ENCODE measurements at regions not wholly inside any gene's neighbourhood (a gene's known extent, or its start where the extent isn't known, plus 50 kb on each side); places are given as distances from the start of the nearest gene placed in this dataset.

DNA sequence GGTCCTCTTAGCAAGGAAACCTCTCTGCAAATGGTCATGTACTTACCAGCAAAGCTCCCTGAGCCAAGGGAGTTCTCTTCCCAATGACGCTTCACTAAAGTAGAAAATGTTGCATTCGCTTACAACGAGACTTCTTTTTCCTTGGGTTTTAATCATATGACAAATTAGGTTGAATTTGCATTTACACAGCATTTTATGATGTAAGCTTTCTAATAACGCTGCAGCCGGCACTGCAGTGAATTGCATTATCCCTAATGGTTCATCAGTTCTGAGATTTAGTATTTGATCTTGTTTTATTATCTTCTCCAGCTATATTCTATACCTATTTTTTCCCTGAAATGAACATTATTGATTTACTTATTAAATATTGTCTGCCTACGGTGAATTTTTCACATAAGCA is 339.3 kb upstream of the PFKP start:
- DNase-seq (ENCODE audit: low spot score): no peak

- no peak for DNase-seq (ENCODE audit: low spot score)
These were observed 350.8 kb upstream of the PFKP start for GRCh38 chr10:2716596-2716995.

- DNase-seq (ENCODE audit: low spot score): no peak
These were observed 352.8 kb upstream of the PFKP start for GRCh38 chr10:2714597-2714996.

GRCh38 chr10:2703953-2704352 is 363.4 kb upstream of the PFKP start:
- DNase-seq (ENCODE audit: low spot score): no peak

DNA sequence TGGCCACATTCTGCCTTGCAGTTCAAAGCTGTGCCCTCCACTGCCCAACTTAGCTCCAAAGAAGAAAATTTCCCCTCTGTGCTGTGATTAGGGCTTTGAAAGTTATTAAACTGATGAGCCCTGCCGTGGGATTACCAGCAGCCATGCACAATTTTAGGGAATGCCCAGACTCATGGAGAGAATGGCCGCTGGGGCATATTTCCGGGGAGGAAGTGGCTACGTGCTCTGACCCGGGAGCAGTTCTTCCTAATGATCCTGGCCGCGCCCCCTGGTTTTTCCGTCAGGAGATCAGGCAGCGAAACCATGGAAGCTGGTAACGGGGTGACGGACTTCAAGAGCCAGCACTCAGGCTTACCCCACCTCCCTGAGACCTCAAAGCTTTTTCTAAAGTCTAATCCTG is 365.5 kb upstream of the PFKP start:
- no peak for DNase-seq (ENCODE audit: low spot score)

GRCh38 chr10:2700626-2701305 is 366.6 kb upstream of the PFKP start:
- no peak for DNase-seq (ENCODE audit: low spot score)

DNA sequence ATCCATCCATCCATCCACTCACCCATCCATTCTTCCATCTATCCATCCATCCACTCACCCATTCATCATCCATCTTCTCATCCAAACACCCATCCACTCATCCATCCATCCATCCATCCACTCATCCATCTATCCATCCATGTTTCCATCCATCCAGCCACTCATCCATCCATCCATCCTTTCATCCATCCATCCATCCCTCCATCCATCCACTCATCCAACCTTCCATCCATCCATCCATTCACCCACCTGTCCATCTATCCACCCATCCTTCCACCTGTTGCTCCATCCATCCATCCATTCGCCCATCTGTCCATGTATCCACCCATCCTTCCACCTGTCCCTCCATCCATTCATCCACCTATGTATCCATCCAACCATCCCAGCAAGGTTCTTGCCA is 378.4 kb upstream of the PFKP start:
- no peak for DNase-seq (ENCODE audit: low spot score)

GRCh38 chr10:2686691-2687090 is 380.7 kb upstream of the PFKP start:
- DNase-seq (ENCODE audit: low spot score): no peak

DNA sequence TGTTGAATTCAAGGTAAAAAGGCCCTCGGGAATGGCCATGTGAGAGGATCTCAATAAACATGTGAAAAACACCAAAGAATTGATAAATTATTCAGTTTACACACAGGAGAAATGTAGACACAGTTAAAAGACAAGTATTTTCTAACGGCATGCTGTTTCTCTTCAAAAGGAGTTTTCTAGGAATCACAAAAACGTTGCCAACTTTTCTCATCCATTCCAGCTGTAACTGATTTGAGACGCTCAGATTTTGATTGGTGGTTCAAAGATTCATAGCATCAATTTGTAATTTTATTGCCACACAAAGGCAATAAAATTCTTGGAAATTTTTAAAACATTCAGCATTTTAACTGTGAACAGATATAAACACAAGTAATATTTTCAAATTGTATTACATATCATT is 384.9 kb upstream of the PFKP start:
- DNase-seq (ENCODE audit: low spot score): no peak

- no peak for DNase-seq (ENCODE audit: low spot score)
These were observed 385.5 kb upstream of the PFKP start for GRCh38 chr10:2681891-2682290.

DNA sequence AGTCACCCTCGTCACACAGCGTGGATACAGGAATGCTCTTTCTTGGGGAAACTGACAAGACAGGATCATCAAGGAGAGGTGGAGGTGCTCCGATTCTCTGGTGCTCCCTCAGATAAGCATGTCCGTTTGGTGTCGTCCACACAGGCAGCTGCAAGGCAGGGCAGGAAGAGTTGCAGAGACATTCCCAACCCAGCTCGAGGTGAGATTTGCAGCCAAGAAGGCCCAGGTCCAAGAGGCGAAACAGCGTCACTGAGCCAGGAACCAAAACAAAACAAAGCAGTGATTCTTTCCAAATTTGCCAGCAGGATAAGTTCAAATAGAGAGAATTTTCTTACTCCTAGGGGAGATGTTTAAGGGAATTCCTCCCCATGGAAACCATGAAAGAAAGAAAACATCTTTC is 386.5 kb upstream of the PFKP start:
- no peak for DNase-seq (ENCODE audit: low spot score)

DNA sequence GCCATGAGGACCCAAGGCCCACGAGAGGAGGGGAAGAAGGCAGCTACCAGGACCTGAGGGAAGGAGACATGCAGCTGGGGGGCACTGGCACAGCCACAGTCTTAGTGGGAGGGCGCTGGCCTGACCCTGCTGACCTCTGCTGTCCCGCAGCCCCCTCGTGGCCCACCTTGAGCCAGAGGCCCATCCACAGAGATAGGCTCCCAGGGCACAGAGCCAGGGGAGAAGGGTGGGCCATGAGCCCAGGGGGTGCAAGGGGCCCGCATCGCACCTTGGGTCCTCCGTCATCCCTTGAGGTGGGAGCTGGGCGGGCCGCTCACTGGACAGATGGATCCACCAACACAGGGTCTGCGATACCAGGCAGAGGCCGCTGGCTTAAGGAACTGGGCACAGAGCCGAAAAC is 387.7 kb upstream of the PFKP start:
- DNase-seq (ENCODE audit: low spot score): no peak

DNA sequence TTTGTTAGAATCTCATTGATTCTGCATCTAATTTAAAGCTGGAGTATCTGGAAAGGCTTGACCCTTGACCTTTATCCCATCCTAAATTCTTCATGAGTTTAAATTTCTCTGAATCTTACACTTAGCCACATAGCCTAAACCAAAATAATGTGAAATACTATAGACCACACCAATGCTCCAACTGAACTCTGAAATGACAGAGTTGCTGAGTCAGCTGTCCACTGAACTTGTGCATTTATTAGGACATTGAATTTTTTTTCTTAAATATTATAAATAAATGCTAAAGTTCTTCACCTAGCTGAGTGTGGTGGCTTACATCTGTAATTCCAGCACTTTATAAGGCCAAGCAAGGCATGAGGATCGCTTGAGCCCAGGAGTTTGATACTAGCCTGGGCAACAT is 390.9 kb upstream of the PFKP start:
- no peak for DNase-seq (ENCODE audit: low spot score)

GRCh38 chr10:2674451-2674850 is 392.9 kb upstream of the PFKP start:
- DNase-seq (ENCODE audit: low spot score): no peak

- DNase-seq (ENCODE audit: low spot score): no peak
These were observed 396.5 kb upstream of the PFKP start for GRCh38 chr10:2670864-2671263.

- no peak for DNase-seq (ENCODE audit: low spot score)
These were observed 401.6 kb upstream of the PFKP start for GRCh38 chr10:2665772-2666171.

DNA sequence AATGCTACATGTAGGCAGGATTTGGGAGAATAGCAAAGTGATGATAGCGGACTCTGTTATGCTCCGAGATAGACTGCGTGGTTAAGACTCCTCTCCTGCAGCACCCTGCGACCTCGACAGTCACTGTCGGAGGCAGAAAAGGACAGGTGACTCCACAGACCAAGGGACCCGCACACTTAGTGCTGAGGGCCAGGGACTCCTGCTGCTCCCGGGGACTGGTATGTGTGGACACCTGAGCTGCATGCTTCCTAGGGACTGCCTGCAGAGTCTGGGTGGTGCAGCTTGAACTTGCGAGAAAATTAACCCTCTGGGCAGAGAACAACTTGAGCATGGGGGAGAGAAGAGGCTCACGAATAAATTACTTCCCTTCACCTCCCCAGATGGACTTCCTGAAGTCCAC is 407.1 kb upstream of the PFKP start:
- no peak for DNase-seq (ENCODE audit: low spot score)

- DNase-seq (ENCODE audit: low spot score): no peak
These were observed 407.6 kb upstream of the PFKP start for GRCh38 chr10:2659660-2660209.

DNA sequence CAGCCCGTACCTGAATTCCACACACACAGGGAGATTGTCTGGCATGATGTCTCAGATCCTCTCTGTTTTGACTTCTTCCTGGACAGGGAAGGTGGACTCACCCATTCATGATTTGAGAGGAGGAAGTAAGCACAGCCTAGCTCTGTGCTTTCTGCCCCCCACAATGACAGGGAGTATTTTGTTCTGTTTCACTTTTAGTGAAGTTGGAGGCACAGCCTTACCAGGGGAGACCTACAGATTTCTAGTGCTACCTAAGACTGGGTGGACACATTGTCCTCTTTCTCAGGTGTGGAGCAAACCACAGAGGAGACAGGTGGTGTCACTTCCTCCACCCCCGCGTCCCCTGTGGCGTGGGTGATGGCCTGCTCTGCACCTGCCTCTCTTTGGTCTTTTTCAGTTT is 408.6 kb upstream of the PFKP start:
- no peak for DNase-seq (ENCODE audit: low spot score)

DNA sequence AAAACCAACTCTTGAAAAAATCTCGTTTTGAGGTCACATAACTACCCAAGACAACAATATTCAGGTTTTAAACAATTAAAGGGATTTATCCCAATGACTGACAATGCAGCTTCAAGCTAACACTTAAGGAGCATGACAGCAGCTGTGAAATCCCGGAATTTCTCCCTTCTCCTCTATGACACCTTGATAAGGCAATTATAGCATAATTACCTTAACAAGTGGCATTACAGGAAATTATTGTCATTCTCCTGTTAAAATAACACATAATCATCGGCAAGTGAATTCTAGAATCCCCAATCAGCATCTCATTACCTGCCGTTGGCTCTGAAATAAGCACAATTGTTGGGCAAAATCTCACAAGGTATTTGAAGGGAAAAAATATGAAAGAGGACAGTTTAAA is 417.0 kb upstream of the PFKP start:
- no peak for DNase-seq (ENCODE audit: low spot score)

GRCh38 chr10:2641028-2641427 is 426.3 kb upstream of the PFKP start:
- DNase-seq (ENCODE audit: low spot score): no peak

DNA sequence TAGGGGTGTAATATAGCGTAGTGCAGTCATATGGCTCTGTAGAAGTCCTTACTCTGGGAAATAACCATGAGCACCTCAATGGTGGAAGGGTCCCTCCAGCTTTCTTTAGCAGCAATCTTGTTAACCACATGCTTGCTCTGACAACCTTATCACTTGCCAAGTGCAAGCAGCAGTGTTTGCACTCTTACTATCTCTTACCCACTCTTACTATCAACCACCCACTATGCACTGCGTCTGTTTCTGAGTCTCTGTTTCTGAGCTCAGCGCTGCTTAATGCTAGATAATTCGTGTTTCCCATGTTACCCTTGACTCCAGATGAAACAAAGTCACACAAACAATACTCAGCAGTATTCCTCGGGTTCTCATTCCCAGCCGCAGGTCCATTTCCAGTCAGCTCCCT is 433.7 kb upstream of the PFKP start:
- no peak for DNase-seq (ENCODE audit: low spot score)

GRCh38 chr10:2631557-2632205 is 435.7 kb upstream of the PFKP start:
- DNase-seq (ENCODE audit: low spot score): no peak

DNA sequence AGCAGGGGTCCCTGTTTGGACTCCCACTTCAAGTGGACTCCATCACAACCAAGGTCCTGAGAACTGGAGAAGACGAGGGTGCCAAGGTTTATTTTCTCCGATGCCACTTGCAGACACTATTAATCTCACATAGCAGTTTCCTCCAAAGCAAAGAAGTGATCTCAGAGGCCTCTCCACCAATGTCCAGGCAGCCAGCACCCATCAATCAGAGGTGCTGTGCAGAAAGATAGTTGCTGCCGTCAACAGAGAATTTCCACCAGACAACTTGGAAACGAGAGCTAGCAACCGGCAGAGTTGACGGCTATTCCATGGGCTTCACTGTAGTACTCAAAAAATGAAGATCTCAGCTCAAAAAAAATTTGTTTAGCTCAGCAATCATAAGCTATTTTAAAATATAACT is 438.6 kb upstream of the PFKP start:
- no peak for DNase-seq (ENCODE audit: low spot score)
